HepG2 (cell line): ENCODE measurements at regions not wholly inside any gene's neighbourhood (a gene's known extent, or its start where the extent isn't known, plus 50 kb on each side); places are given as distances from the start of the nearest gene placed in this dataset.

Experiments
- ATAC-seq: fragments of 200-7000 bp; cut with Tn5 transposase; 3 replicates; pipeline ENCODE4 v1.9.1; 2020; ENCODE audit warnings: mild to moderate bottlenecking, moderate library complexity
- BruUV-seq: library from RNA; stranded (reverse); fragments of 400-500 nt; replicated peaks from 2 replicates; lab custom pipeline; 2021; lab: Mats Ljungman, UMichigan
- CTCF ChIA-PET: fragments of 300-600 bp; formaldehyde crosslinking; extraction: SDS; loops from one replicate; lab custom pipeline; 2021; ENCODE audit warnings: low total read pairs, inconsistent platforms, low intra/inter-chr PET ratio; lab: Yijun Ruan, JAX
- POLR2A ChIA-PET: fragments of 350-600 bp; sonication (Branson Sonifier 250); formaldehyde crosslinking; loops from one replicate; lab custom pipeline; 2020; ENCODE audit warnings: antibody characterized with exemption, inconsistent platforms; lab: Yijun Ruan, JAX
- DNase-seq: peaks from one replicate; pipeline ENCODE4 v3.0.0-alpha.2; 2015; ENCODE audit warnings: low spot score
- FAIRE-seq: peaks from 3 replicates; lab custom pipeline; 2011; peaks lifted over from hg19 to GRCh38; lab: Jason Lieb, UNC
- H2AFZ ChIP-seq: one replicate; pipeline ENCODE4 v1.6.1; 2011; ENCODE audit warnings: low read length, inconsistent platforms
- H3K27ac ChIP-seq: fragments of 300-600 bp; 3 replicates; pipeline ENCODE4 v1.8.0; 2011; ENCODE audit warnings: mixed run types, mild to moderate bottlenecking, mixed read lengths, low read length, inconsistent platforms; ENCODE audit not compliant: insufficient read depth; ENCODE audit errors: extremely low read length
- H3K27me3 ChIP-seq, 2 experiments: fragments of 200-600 bp in 1 of 2; 2 replicates in 1 of 2; 3 replicates in 1 of 2; pipeline versions ENCODE4 v1.6.0 to v1.8.0; 2011; ENCODE audit warnings: low read length in 2 of 2, mild to moderate bottlenecking in 2 of 2, moderate library complexity in 2 of 2, inconsistent platforms in 1 of 2; ENCODE audit not compliant: insufficient read depth in 2 of 2, control insufficient read depth in 1 of 2
- H3K36me3 ChIP-seq, 2 experiments: fragments of 200-600 bp in 1 of 2; replicated peaks in 1 of 2; 2 replicates in 1 of 2; 3 replicates in 1 of 2; pipeline versions ENCODE4 v1.5.1 to v1.8.0; 2011; ENCODE audit warnings: low read length in 2 of 2, inconsistent platforms in 1 of 2; ENCODE audit not compliant: insufficient read depth in 2 of 2, control insufficient read depth in 1 of 2
- H3K4me1 ChIP-seq: 2 replicates; pipeline ENCODE4 v1.5.1; 2012; ENCODE audit warnings: low read length, inconsistent platforms; ENCODE audit not compliant: insufficient read depth
- H3K4me2 ChIP-seq: 2 replicates; pipeline ENCODE4 v1.6.0; 2011; ENCODE audit warnings: low read depth, low read length, inconsistent platforms
- H3K4me3 ChIP-seq, 3 experiments: fragments of 200-600 bp in 1 of 3; sonication (generic), shearing (Covaris generic) in 1 of 3; replicated peaks in 1 of 3; 2 replicates each; pipeline ENCODE4 v1.5.1; 2011 to 2016; ENCODE audit warnings: low read length in 3 of 3, inconsistent platforms in 2 of 3, low read depth in 2 of 3, mild to moderate bottlenecking in 2 of 3, control low read depth in 1 of 3, mixed read lengths in 1 of 3; ENCODE audit not compliant: insufficient read depth in 1 of 3
- H3K79me2 ChIP-seq: one replicate; pipeline ENCODE4 v1.6.1; 2011; ENCODE audit warnings: low read length, inconsistent platforms; ENCODE audit not compliant: insufficient read depth
- H3K9ac ChIP-seq: 2 replicates; pipeline ENCODE4 v1.6.0; 2011; ENCODE audit warnings: mild to moderate bottlenecking, low read depth, low read length, inconsistent platforms; ENCODE audit not compliant: insufficient read depth
- H3K9me3 ChIP-seq: 2 replicates; pipeline ENCODE4 v1.5.1; 2012; ENCODE audit warnings: mild to moderate bottlenecking, low read length
- H4K20me1 ChIP-seq: 2 replicates; pipeline ENCODE4 v1.6.0; 2011; ENCODE audit warnings: inconsistent platforms, mild to moderate bottlenecking, low read length, moderate library complexity; ENCODE audit not compliant: insufficient read depth
- CHD4 ChIP-seq: fragments of 200-600 bp; sonication (generic); IDR thresholded peaks from 2 replicates; pipeline ENCODE4 v1.7.0; 2017; ENCODE audit warnings: mild to moderate bottlenecking, low read length, borderline replicate concordance
- FOSL2 ChIP-seq: sonication (generic); formaldehyde crosslinking; IDR thresholded peaks from 2 replicates; pipeline ENCODE4 v1.4.0; 2020; ENCODE audit warnings: missing genetic modification reagents
- KLF9 ChIP-seq: IDR thresholded peaks from 2 replicates; pipeline ENCODE4 v1.6.1; 2016; ENCODE audit warnings: low read depth
- POLR2A ChIP-seq, 2 experiments: IDR thresholded peaks; 2 replicates each; pipeline ENCODE4 v1.6.1; 2011; ENCODE audit warnings: low read depth in 2 of 2, low read length in 2 of 2, mild to moderate bottlenecking in 1 of 2, moderate library complexity in 1 of 2; ENCODE audit not compliant: insufficient read depth in 1 of 2
- RBM39 ChIP-seq: fragments of 200-400 bp; formaldehyde crosslinking; IDR thresholded peaks from one replicate; pipeline ENCODE4 v1.6.1; 2018; ENCODE audit warnings: antibody characterized with exemption, mild to moderate bottlenecking, low read depth, low read length; ENCODE audit not compliant: poor library complexity, severe bottlenecking
- STAG1 ChIP-seq: sonication (generic); formaldehyde crosslinking; IDR thresholded peaks from 2 replicates; pipeline ENCODE4 v1.4.0; 2020; ENCODE audit warnings: missing genetic modification reagents
- YEATS4 ChIP-seq: sonication (generic); formaldehyde crosslinking; IDR thresholded peaks from 2 replicates; pipeline ENCODE4 v1.4.0; 2020; ENCODE audit warnings: missing genetic modification reagents, borderline replicate concordance
- ZNF24 ChIP-seq: fragments of 450-650 bp; IDR thresholded peaks from 2 replicates; pipeline ENCODE4 v1.6.1; 2017; ENCODE audit warnings: antibody characterized with exemption, mild to moderate bottlenecking
- ZNF383 ChIP-seq: sonication (generic); formaldehyde crosslinking; IDR thresholded peaks from 2 replicates; pipeline ENCODE4 v1.4.0; 2020; ENCODE audit warnings: missing genetic modification reagents, mild to moderate bottlenecking, borderline replicate concordance
- ZNF615 ChIP-seq: sonication (generic); formaldehyde crosslinking; IDR thresholded peaks from 2 replicates; pipeline ENCODE4 v1.5.0; 2020; ENCODE audit warnings: mild to moderate bottlenecking, missing genetic modification reagents, borderline replicate concordance
- ZNF761 ChIP-seq: sonication (generic); formaldehyde crosslinking; conservative IDR thresholded peaks from 2 replicates; pipeline ENCODE4 v1.4.0; 2020; ENCODE audit warnings: mild to moderate bottlenecking, missing genetic modification reagents
- ZNF83 ChIP-seq: sonication (generic); formaldehyde crosslinking; IDR thresholded peaks from 2 replicates; pipeline ENCODE4 v1.4.0; 2020; ENCODE audit warnings: missing genetic modification reagents, mild to moderate bottlenecking, borderline replicate concordance
- ZNF878 ChIP-seq: sonication (generic); formaldehyde crosslinking; IDR thresholded peaks from 2 replicates; pipeline ENCODE4 v1.8.1; 2023; ENCODE audit warnings: mild to moderate bottlenecking, missing genetic modification reagents, moderate library complexity
- ZSCAN29 ChIP-seq: sonication (generic); formaldehyde crosslinking; conservative IDR thresholded peaks from 2 replicates; pipeline ENCODE4 v1.4.0; 2020; ENCODE audit warnings: mild to moderate bottlenecking, missing genetic modification reagents
- WGBS: methylation state at CpG from one replicate; pipeline ENCODE4 v1.1.6; 2017; ENCODE audit warnings: low lambda C conversion rate; 5-methylcytosine and 5-hydroxymethylcytosine counted together
- in situ Hi-C: cut with HindIII; loops from 2 replicates; pipeline ENCODE4 v1.10.0; 2017; ENCODE audit warnings: low pct_unique_long_range_greater_than_20kb; ENCODE audit not compliant: extremely low pct_ligation_motif_present
- intact Hi-C: fragments of 100-400 bp; cut with micrococcal nuclease; formaldehyde crosslinking; loops from one replicate; pipeline ENCODE4 v1.10.0; 2022; ENCODE audit not compliant: unreplicated experiment
- TF ChIP-seq, protein P1 (sequence below): sonication (generic); formaldehyde crosslinking; IDR thresholded peaks from 2 replicates; pipeline ENCODE4 v1.5.0; 2020; ENCODE audit warnings: missing genetic modification reagents
- TF ChIP-seq, protein P2 (sequence below): sonication (generic); formaldehyde crosslinking; IDR thresholded peaks from 2 replicates; pipeline ENCODE4 v1.9.0; 2022; ENCODE audit warnings: missing genetic modification reagents, mild to moderate bottlenecking, borderline replicate concordance
- TF ChIP-seq, protein P3 (sequence below): sonication (generic); formaldehyde crosslinking; conservative IDR thresholded peaks from 2 replicates; pipeline ENCODE4 v1.8.1; 2023; ENCODE audit warnings: missing genetic modification reagents

DNA sequence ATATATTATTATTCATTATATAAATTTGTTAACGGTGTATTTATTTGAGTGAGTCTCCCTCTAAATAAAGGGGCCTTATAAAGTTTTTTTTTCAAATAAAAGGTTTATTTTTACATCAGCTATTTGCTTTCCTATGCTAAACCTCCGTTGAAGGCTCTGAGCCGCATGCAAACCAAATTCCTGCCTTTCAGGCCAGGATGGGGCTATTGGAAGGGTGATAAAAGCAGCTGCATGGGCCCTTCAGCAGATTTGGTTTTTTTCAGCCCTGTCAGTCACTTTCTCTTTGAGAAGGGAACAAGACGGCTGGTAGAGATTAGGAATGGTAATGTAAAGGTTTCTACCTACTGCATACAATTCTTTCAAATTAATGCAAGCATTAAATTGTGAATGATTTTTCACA, 244.2 kb downstream of the WNT5A start:
- WGBS: 2% methylated on average over 4 of the region's 4 CpGs
- Histone ChIP-seq H3K27me3 (peaks cover 0 to 5% of the 10 kb centered on the region in 2 experiments; a peak in 1 of 5 replicates), H3K4me2 (no peak overlapping the region), H3K9me3 (no peaks in the 10 kb centered on the region), H3K79me2 (no peaks in the 10 kb centered on the region), H4K20me1 (no peaks in the 10 kb centered on the region), H3K4me3 (no peak overlapping the region), H3K36me3 (no peaks in the 10 kb centered on the region), H2AFZ (no peak overlapping the region), H3K27ac (no peak overlapping the region), H3K4me1 (no peaks in the 10 kb centered on the region), H3K9ac (no peak overlapping the region)
- ChIA-PET POLR2A (no interaction called here), CTCF (no interaction called here)
- no peak for ATAC-seq
- in situ Hi-C loops (no loop called here), intact Hi-C loops (no loop called here)
- no peak for TF ChIP-seq CHD4
- no peak for TF ChIP-seq ZNF615 (CRISPR knock-in tag)
- TF ChIP-seq ZNF878 (CRISPR knock-in tag): no peak
- TF ChIP-seq, protein P1, sequence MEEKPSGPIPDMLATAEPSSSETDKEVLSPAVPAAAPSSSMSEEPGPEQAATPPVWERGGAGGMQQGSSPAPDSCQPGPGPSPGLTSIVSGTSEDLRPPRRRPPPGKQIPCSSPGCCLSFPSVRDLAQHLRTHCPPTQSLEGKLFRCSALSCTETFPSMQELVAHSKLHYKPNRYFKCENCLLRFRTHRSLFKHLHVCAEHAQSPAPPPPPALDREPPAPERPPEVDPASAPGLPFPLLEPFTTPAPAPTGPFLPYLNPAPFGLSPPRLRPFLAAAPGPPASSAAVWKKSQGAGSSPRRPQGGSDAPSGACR (CRISPR knock-in tag): no peak
- TF ChIP-seq POLR2A (IDR thresholded peaks at IDR 0.05; ENCODE audit: insufficient read depth in 1 of 2, low read depth in 2 of 2, low read length in 2 of 2): no peak
- no peak for TF ChIP-seq ZNF83 (CRISPR knock-in tag)
- TF ChIP-seq YEATS4: no peak
- TF ChIP-seq ZNF383: no peak
- no peak for TF ChIP-seq ZSCAN29 (CRISPR knock-in tag)
- TF ChIP-seq KLF9 (CRISPR knock-in tag): no peak
- TF ChIP-seq ZNF761 (CRISPR knock-in tag): no peak
- no peak for TF ChIP-seq STAG1
- TF ChIP-seq, protein P2, sequence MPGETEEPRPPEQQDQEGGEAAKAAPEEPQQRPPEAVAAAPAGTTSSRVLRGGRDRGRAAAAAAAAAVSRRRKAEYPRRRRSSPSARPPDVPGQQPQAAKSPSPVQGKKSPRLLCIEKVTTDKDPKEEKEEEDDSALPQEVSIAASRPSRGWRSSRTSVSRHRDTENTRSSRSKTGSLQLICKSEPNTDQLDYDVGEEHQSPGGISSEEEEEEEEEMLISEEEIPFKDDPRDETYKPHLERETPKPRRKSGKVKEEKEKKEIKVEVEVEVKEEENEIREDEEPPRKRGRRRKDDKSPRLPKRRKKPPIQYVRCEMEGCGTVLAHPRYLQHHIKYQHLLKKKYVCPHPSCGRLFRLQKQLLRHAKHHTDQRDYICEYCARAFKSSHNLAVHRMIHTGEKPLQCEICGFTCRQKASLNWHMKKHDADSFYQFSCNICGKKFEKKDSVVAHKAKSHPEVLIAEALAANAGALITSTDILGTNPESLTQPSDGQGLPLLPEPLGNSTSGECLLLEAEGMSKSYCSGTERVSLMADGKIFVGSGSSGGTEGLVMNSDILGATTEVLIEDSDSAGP (CRISPR knock-in tag): no peak
- no peak for TF ChIP-seq RBM39
- TF ChIP-seq FOSL2 (CRISPR knock-in tag): no peak
- TF ChIP-seq ZNF24: no peak
- TF ChIP-seq, protein P3, sequence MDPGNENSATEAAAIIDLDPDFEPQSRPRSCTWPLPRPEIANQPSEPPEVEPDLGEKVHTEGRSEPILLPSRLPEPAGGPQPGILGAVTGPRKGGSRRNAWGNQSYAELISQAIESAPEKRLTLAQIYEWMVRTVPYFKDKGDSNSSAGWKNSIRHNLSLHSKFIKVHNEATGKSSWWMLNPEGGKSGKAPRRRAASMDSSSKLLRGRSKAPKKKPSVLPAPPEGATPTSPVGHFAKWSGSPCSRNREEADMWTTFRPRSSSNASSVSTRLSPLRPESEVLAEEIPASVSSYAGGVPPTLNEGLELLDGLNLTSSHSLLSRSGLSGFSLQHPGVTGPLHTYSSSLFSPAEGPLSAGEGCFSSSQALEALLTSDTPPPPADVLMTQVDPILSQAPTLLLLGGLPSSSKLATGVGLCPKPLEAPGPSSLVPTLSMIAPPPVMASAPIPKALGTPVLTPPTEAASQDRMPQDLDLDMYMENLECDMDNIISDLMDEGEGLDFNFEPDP (CRISPR knock-in tag): no peak
- BruUV-seq: no TSS peak
- no peak for DNase-seq
- no peak for FAIRE-seq
